GM08714 (cell line): ENCODE measurements at regions not wholly inside any gene's neighbourhood (a gene's known extent, or its start where the extent isn't known, plus 50 kb on each side); places are given as distances from the start of the nearest gene placed in this dataset.

Experiments used
- H3K4me3 ChIP-seq: fragments of 200-500 bp; sonication (Bioruptor generic); 2 replicates; pipeline ENCODE4 v1.5.1; 2014; ENCODE audit warnings: mild to moderate bottlenecking, low read length, inconsistent platforms
- ZNF274 ChIP-seq: IDR thresholded peaks from 2 replicates; pipeline ENCODE4 v1.6.1; 2012; ENCODE audit warnings: mild to moderate bottlenecking, low read depth, low read length

- no peak for TF ChIP-seq ZNF274
These were observed 54.4 kb upstream of the PRELP start for GRCh38 chr1:203421246-203421645.

DNA sequence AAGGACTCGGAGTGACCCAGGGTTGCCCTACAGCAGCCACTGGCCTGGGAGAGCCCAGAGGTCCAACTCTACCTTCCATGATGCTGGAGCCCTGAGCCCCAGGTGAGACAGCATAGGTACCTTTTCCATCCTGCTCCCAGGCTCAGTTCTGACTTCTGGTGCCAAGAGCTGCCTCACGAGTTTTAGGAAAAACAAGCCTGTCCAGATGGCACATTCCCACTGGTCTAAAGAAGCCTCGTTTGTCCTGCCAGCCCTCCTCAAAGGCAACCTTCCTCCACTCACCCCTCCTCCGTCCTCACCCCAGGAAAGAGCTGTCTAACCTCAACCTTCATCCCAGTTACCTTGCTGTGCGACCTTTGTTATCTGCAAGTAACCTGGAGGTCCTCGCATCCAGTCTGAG is 53.5 kb upstream of the PRELP start:
- H3K4me3 ChIP-seq: no peak overlapping the region
- TF ChIP-seq ZNF274: no peak

More at GRCh38 chr1:203421246-203421645, 54.4 kb upstream of the PRELP start:
- H3K4me3 ChIP-seq: no peak overlapping the region

- no peak overlapping the region for H3K4me3 ChIP-seq
- TF ChIP-seq ZNF274: no peak
These were observed 53.0 kb upstream of the PRELP start for GRCh38 chr1:203422656-203423055.

DNA sequence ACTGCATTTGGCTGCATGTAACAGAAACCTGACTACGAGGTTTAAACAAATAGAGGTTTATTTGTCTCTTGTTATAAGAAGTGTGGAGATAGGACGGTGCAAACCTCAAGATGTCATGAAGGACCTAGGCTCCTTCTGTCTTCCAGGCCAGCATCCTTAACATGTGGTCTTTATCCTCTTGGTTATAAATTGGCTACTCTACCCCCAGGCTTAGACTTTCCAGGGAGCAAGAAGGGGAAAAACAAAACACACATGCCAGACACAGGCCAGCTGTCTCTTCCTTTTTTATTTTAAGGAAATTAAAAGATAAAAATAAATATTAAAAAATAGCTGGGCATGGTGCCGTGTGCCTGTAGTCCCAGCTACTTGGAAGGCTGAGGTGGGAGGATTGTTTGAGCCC is 51.3 kb upstream of the PRELP start:
- no peak for TF ChIP-seq ZNF274
- no peak overlapping the region for H3K4me3 ChIP-seq

DNA sequence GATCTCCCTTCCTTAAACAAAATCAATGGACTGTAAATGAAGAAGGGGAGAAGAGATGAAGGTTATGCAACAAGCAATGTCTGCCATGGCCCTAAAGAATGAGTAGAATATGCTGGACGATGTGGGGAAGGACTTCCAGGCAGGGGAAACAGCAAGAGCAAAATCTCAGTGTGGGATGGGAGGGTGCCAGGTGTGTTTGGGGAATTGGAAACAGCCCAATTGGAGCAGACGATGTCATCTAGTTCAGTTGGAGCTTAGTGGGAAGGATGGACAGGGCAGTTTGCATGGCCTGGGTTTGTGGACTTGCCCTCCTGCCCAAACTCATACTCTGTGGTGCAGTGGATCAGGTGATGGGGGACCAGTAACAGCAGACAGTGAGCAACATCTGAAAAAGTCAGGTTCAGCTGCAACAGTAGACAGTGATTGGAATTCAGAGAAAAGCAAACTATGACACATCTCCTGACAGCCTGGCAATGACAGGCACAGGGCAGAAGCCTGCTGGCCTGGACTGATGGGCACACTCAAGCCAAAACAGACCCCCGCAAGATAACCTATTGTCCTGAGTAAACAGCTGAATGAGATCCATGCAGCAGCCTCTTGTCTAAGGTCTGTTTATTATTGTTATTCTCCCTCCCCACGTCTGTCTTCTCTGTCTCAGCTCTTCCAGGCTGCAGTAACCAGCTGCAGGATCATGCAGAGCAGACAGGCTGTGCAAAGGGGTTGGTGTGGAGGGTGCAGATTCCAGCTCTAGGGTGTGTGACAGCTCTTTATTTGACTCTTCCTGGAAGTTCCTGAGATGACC is 50.5 kb upstream of the PRELP start:
- H3K4me3 ChIP-seq: no peak overlapping the region
- no peak for TF ChIP-seq ZNF274

GRCh38 chr1:203425663-203425975 is 50.0 kb upstream of the PRELP start:
- TF ChIP-seq ZNF274: no peak
- H3K4me3 ChIP-seq: no peak overlapping the region
